IPS DF 6.9 (cell line): ENCODE measurements at regions not wholly inside any gene's neighbourhood (a gene's known extent, or its start where the extent isn't known, plus 50 kb on each side); places are given as distances from the start of the nearest gene placed in this dataset.

Experiments
- DNase-seq: peaks from one replicate; pipeline ENCODE4 v3.0.0-alpha.2; 2013; ENCODE audit warnings: low read depth, low spot score
- H3K27ac ChIP-seq: one replicate; pipeline ENCODE4 v1.5.1; 2013; ENCODE audit warnings: low read length, control low read depth
- H3K27me3 ChIP-seq: 2 replicates; pipeline ENCODE4 v1.6.1; 2013; ENCODE audit warnings: mild to moderate bottlenecking, low read length; ENCODE audit not compliant: control insufficient read depth, insufficient read depth
- H3K36me3 ChIP-seq: 2 replicates; pipeline ENCODE4 v1.6.1; 2013; ENCODE audit warnings: low read length; ENCODE audit not compliant: control insufficient read depth, insufficient read depth
- H3K4me1 ChIP-seq: 2 replicates; pipeline ENCODE4 v1.6.1; 2013; ENCODE audit warnings: low read length; ENCODE audit not compliant: control insufficient read depth, insufficient read depth
- H3K4me3 ChIP-seq: 2 replicates; pipeline ENCODE4 v1.5.1; 2013; ENCODE audit warnings: mild to moderate bottlenecking, low read length
- H3K9me3 ChIP-seq: 2 replicates; pipeline ENCODE4 v1.6.1; 2013; ENCODE audit warnings: low read length, inconsistent platforms; ENCODE audit not compliant: control insufficient read depth, insufficient read depth
- WGBS: extraction: QIAGEN DNeasy Blood & Tissue Kit; methylation state at CpG from one replicate; pipeline ENCODE4 v1.1.7; 2013; ENCODE audit warnings: mixed read lengths, missing lambda C conversion rate; ENCODE audit not compliant: insufficient read length, insufficient coverage; 5-methylcytosine and 5-hydroxymethylcytosine counted together

- H3K27ac ChIP-seq, result no peak overlapping the region
- H3K36me3 ChIP-seq, result no peaks in the 10 kb centered on the region
- no CpG with 5 or more reads among the region's 4 CpGs for WGBS
- peaks cover 2% of the 10 kb centered on the region; the same call in 1 of the 2 replicates for H3K27me3 ChIP-seq
- H3K9me3 ChIP-seq, result no peaks in the 10 kb centered on the region
- no peaks in the 10 kb centered on the region for H3K4me1 ChIP-seq
- no peak for DNase-seq
- H3K4me3 ChIP-seq, result no peak overlapping the region
These were observed 187.9 kb upstream of the LYSMD4 start for GRCh38 chr15:99921101-99921500.

GRCh38 chr15:99918072-99918471 is 184.8 kb upstream of the LYSMD4 start:
- H3K9me3 ChIP-seq, result no peaks in the 10 kb centered on the region
- H3K36me3 ChIP-seq, result no peaks in the 10 kb centered on the region
- no CpG with 5 or more reads among the region's 9 CpGs for WGBS
- H3K4me3 ChIP-seq, result no peak overlapping the region
- no peak overlapping the region for H3K27ac ChIP-seq
- H3K4me1 ChIP-seq, result no peaks in the 10 kb centered on the region
- no peak for DNase-seq
- no peaks in the 10 kb centered on the region for H3K27me3 ChIP-seq

- Histone ChIP-seq H3K36me3 (no peaks in the 10 kb centered on the region), H3K4me1 (no peaks in the 10 kb centered on the region), H3K27me3 (no peaks in the 10 kb centered on the region), H3K27ac (no peak overlapping the region), H3K9me3 (no peaks in the 10 kb centered on the region), H3K4me3 (no peak overlapping the region)
- DNase-seq, result no peak
- WGBS, result no CpG with 5 or more reads among the region's 6 CpGs
These were observed 184.0 kb upstream of the LYSMD4 start for GRCh38 chr15:99917252-99917651.

GRCh38 chr15:99916668-99917223 is 183.5 kb upstream of the LYSMD4 start:
- Histone ChIP-seq H3K27me3 (no peaks in the 10 kb centered on the region), H3K9me3 (no peaks in the 10 kb centered on the region), H3K27ac (no peak overlapping the region), H3K4me1 (no peaks in the 10 kb centered on the region), H3K4me3 (no peak overlapping the region), H3K36me3 (no peaks in the 10 kb centered on the region)
- no peak for DNase-seq
- no CpG with 5 or more reads among the region's 10 CpGs for WGBS

GRCh38 chr15:99914723-99915122 is 181.5 kb upstream of the LYSMD4 start:
- Histone ChIP-seq H3K27me3 (no peaks in the 10 kb centered on the region), H3K27ac (no peak overlapping the region), H3K4me3 (no peak overlapping the region), H3K9me3 (no peaks in the 10 kb centered on the region), H3K4me1 (no peaks in the 10 kb centered on the region), H3K36me3 (no peaks in the 10 kb centered on the region)
- no peak for DNase-seq
- no CpG with 5 or more reads among the region's 3 CpGs for WGBS

GRCh38 chr15:99911816-99912215 is 178.6 kb upstream of the LYSMD4 start:
- Histone ChIP-seq H3K9me3 (no peaks in the 10 kb centered on the region), H3K27me3 (no peaks in the 10 kb centered on the region), H3K4me1 (no peaks in the 10 kb centered on the region), H3K27ac (no peak overlapping the region), H3K4me3 (no peak overlapping the region), H3K36me3 (no peaks in the 10 kb centered on the region)
- no peak for DNase-seq
- no CpG with 5 or more reads among the region's 5 CpGs for WGBS

GRCh38 chr15:99909592-99910295 is 176.5 kb upstream of the LYSMD4 start:
- Histone ChIP-seq H3K27me3 (no peaks in the 10 kb centered on the region), H3K4me1 (no peaks in the 10 kb centered on the region), H3K9me3 (no peaks in the 10 kb centered on the region), H3K27ac (no peak overlapping the region), H3K36me3 (no peaks in the 10 kb centered on the region), H3K4me3 (no peak overlapping the region)
- no CpG with 5 or more reads among the region's 13 CpGs for WGBS
- no peak for DNase-seq

GRCh38 chr15:99907698-99908097 is 174.5 kb upstream of the LYSMD4 start:
- no peak overlapping the region for H3K27ac ChIP-seq
- no peak overlapping the region for H3K4me3 ChIP-seq
- no CpG with 5 or more reads among the region's 3 CpGs for WGBS
- no peaks in the 10 kb centered on the region for H3K36me3 ChIP-seq
- H3K4me1 ChIP-seq, result no peaks in the 10 kb centered on the region
- no peaks in the 10 kb centered on the region for H3K9me3 ChIP-seq
- no peak for DNase-seq
- H3K27me3 ChIP-seq, result no peaks in the 10 kb centered on the region

GRCh38 chr15:99906793-99907192 is 173.6 kb upstream of the LYSMD4 start:
- Histone ChIP-seq H3K4me3 (no peak overlapping the region), H3K27me3 (no peaks in the 10 kb centered on the region), H3K36me3 (no peaks in the 10 kb centered on the region), H3K9me3 (no peaks in the 10 kb centered on the region), H3K4me1 (no peaks in the 10 kb centered on the region), H3K27ac (no peak overlapping the region)
- WGBS, result no CpG with 5 or more reads among the region's 4 CpGs
- DNase-seq, result no peak

GRCh38 chr15:99906311-99906710 is 173.1 kb upstream of the LYSMD4 start:
- DNase-seq, result no peak
- Histone ChIP-seq H3K9me3 (no peaks in the 10 kb centered on the region), H3K4me1 (no peaks in the 10 kb centered on the region), H3K27me3 (no peaks in the 10 kb centered on the region), H3K4me3 (no peak overlapping the region), H3K36me3 (no peaks in the 10 kb centered on the region), H3K27ac (no peak overlapping the region)
- WGBS, result no CpG with 5 or more reads among the region's 5 CpGs
